Panc1 (cell line): ENCODE measurements at regions not wholly inside any gene's neighbourhood (a gene's known extent, or its start where the extent isn't known, plus 50 kb on each side); places are given as distances from the start of the nearest gene placed in this dataset.

Experiments
- POLR2AphosphoS5 ChIP-seq: IDR thresholded peaks from 2 replicates; pipeline ENCODE4 v1.6.1; 2012; ENCODE audit warnings: mild to moderate bottlenecking, low read depth, low read length, moderate library complexity
- SIN3A ChIP-seq: IDR thresholded peaks from 2 replicates; pipeline ENCODE4 v1.6.1; 2012; ENCODE audit warnings: low read depth, mild to moderate bottlenecking, low read length, moderate library complexity, borderline replicate concordance; ENCODE audit not compliant: insufficient read depth
- TCF7L2 ChIP-seq: IDR thresholded peaks from 2 replicates; pipeline ENCODE4 v1.6.1; 2011; ENCODE audit warnings: mild to moderate bottlenecking, low read depth, low read length, inconsistent platforms
- TF ChIP-seq, protein P1 (sequence below): fragments of 450-650 bp; IDR thresholded peaks from 2 replicates; pipeline ENCODE4 v1.5.1; 2017; ENCODE audit warnings: mild to moderate bottlenecking
- TF ChIP-seq, protein P2 (sequence below), 2 experiments: IDR thresholded peaks; 2 replicates each; pipeline ENCODE4 v1.6.1; 2011 to 2012; ENCODE audit warnings: low read depth in 2 of 2, control low read depth in 1 of 2, low read length in 1 of 2, mild to moderate bottlenecking in 1 of 2, moderate library complexity in 1 of 2; ENCODE audit not compliant: insufficient read depth in 1 of 2

DNA sequence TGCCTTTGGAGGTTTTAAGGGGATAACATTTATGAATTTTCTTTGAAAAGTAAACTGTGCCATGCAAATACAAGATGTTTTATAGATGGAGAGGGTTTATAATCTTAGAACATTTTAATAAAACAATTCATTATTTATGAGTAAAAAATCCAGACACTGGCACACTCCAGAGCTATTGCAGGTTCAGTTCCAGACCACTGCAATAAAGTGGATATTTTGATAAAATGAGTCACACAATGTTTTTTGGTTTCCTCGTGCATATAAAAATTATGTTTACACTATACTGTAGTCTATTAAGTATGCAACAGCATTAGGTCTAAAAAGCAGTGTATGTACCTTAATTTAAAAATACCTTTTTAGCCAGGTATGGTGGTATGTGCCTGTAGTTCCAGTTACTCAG, 146.2 kb upstream of the ZBED5 start:
- TF ChIP-seq, protein P1, sequence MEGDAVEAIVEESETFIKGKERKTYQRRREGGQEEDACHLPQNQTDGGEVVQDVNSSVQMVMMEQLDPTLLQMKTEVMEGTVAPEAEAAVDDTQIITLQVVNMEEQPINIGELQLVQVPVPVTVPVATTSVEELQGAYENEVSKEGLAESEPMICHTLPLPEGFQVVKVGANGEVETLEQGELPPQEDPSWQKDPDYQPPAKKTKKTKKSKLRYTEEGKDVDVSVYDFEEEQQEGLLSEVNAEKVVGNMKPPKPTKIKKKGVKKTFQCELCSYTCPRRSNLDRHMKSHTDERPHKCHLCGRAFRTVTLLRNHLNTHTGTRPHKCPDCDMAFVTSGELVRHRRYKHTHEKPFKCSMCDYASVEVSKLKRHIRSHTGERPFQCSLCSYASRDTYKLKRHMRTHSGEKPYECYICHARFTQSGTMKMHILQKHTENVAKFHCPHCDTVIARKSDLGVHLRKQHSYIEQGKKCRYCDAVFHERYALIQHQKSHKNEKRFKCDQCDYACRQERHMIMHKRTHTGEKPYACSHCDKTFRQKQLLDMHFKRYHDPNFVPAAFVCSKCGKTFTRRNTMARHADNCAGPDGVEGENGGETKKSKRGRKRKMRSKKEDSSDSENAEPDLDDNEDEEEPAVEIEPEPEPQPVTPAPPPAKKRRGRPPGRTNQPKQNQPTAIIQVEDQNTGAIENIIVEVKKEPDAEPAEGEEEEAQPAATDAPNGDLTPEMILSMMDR, result no peak
- TF ChIP-seq, protein P2, sequence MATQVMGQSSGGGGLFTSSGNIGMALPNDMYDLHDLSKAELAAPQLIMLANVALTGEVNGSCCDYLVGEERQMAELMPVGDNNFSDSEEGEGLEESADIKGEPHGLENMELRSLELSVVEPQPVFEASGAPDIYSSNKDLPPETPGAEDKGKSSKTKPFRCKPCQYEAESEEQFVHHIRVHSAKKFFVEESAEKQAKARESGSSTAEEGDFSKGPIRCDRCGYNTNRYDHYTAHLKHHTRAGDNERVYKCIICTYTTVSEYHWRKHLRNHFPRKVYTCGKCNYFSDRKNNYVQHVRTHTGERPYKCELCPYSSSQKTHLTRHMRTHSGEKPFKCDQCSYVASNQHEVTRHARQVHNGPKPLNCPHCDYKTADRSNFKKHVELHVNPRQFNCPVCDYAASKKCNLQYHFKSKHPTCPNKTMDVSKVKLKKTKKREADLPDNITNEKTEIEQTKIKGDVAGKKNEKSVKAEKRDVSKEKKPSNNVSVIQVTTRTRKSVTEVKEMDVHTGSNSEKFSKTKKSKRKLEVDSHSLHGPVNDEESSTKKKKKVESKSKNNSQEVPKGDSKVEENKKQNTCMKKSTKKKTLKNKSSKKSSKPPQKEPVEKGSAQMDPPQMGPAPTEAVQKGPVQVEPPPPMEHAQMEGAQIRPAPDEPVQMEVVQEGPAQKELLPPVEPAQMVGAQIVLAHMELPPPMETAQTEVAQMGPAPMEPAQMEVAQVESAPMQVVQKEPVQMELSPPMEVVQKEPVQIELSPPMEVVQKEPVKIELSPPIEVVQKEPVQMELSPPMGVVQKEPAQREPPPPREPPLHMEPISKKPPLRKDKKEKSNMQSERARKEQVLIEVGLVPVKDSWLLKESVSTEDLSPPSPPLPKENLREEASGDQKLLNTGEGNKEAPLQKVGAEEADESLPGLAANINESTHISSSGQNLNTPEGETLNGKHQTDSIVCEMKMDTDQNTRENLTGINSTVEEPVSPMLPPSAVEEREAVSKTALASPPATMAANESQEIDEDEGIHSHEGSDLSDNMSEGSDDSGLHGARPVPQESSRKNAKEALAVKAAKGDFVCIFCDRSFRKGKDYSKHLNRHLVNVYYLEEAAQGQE (IDR thresholded peaks at IDR 0.05; ENCODE audit: insufficient read depth in 1 of 2, low read depth in 2 of 2, low read length in 1 of 2), result no peak
- TF ChIP-seq TCF7L2 (no peak), POLR2AphosphoS5 (no peak), SIN3A (no peak)
